ENCODE measurements at regions not wholly inside any gene's neighbourhood (a gene's known extent, or its start where the extent isn't known, plus 50 kb on each side); places are given as distances from the start of the nearest gene placed in this dataset.

DNA sequence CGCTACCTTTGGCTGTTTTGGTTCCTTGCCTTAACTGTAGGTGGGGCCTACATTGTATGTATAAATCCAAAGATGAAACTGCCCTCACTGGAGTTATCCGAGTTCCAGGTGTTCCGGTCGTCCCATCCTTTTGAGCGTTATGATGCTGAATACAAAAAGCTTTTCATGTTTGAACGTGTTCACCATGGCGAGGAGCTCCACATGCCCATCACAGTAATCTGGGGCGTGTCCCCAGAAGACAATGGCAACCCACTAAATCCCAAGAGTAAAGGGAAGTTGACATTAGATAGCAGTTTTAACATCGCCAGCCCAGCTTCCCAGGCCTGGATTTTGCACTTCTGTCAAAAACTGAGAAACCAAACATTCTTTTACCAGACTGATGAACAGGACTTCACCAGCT is 139.5 kb downstream of the TLR5 start:
- TF ChIP-seq CTCF (IDR thresholded peaks at IDR 0.05; ENCODE audit: low read depth, low read length) = no peak
- H3K4me3 ChIP-seq (ENCODE audit: low read depth, low read length) = no peak overlapping the region

DNA sequence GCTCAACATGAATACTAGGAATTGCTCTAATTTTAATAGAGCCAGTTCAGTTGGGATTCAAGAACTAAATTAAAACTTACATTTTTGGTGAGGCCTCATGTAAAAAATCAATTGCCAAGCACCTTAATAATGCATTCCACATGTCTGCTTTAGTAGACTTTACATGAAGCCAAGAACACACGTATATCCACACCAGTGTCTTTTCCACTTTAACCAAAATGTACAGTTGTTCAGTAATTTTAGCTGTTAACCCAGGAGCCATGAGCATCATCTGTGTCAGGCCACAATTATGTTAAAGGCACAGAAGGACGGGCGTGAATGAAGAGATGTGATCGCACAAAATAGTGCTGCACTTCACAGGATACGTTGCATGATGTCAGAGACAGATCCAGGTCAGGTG is 136.7 kb downstream of the TLR5 start:
- no peak for TF ChIP-seq CTCF (IDR thresholded peaks at IDR 0.05; ENCODE audit: low read depth, low read length)
- no peak overlapping the region for H3K4me3 ChIP-seq (ENCODE audit: low read depth, low read length)

DNA sequence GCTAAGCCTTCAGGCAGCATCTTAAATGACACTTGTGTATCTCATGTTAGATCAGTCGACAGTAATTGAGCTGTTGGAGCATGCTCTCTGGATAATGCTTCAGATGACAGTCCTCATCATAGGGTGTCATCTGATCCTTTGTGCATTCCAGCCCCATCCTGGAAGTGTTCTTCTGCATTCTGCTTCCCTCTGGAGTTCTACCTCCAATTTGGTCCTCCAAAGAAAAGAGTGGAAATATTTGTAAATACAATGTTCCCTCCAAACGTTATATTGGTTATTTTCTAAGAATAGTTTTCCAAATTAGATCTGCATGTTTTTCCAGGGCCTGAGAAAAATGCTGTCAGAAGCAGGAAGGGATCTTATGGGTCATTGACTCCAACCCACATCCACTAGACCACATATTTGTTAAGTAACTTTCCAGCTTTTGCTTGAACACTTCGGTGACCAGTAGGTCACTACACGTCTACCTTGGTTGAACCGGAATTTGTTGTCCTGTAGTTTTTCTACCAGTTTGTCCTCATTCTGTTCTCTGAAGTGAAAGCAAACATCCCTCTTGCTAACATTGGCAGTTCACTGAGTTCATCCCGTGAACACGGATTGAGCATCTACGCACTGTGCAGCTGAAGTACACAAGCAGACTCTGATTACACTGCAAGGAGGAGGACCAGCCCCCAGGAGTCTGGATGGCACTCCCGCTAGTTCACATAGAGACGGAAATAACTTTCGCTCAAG is 136.0 kb downstream of the TLR5 start:
- H3K4me3 ChIP-seq (ENCODE audit: low read depth, low read length) = no peak overlapping the region
- no peak for TF ChIP-seq CTCF (IDR thresholded peaks at IDR 0.05; ENCODE audit: low read depth, low read length)

- TF ChIP-seq CTCF (IDR thresholded peaks at IDR 0.05; ENCODE audit: low read depth, low read length) = no peak
Observed at GRCh38 chr1:223007935-223008334, 135.1 kb downstream of the TLR5 start.

DNA sequence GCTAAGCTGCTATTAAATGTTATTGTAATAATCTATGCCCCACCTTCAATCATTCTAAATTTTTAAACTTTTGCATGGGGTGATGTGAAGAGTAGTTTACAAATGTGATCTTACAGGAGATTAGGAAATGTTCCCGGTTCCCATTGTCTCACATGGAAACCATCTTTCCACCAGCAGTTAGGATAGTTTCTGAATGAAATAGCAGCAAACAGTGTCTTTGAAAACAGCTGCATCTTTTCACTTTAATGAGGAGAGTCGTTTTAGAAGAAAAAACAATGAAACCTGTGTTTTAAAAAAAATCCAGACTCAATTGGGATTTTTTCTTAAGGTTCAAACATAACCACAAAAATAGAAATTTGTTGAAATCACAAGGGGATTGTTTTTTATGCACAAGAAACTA is 134.2 kb downstream of the TLR5 start:
- no peak overlapping the region for H3K4me3 ChIP-seq (ENCODE audit: low read depth, low read length)
- no peak for TF ChIP-seq CTCF (IDR thresholded peaks at IDR 0.05; ENCODE audit: low read depth, low read length)

More at GRCh38 chr1:223007935-223008334, 135.1 kb downstream of the TLR5 start:
- H3K4me3 ChIP-seq (ENCODE audit: low read depth, low read length) = no peak overlapping the region

DNA sequence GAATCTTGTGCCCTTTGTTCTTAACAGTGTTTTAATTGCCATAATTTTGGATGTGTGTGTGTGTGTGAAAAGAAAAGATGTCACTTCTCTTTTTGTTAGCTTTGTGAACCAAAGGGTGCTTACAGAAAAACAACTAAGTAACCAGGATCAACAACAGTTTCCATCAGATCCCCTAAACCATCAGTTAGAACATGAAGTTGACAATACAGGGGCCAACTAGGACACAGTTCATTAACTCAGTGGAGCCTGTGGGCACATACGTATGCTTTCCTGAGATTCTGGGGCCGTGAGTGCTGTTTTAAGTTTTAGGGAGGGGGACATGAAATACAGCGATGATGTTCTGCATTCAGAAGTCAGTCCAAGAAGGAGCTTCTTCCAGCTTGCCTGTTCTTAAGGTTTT is 133.6 kb downstream of the TLR5 start:
- TF ChIP-seq CTCF (IDR thresholded peaks at IDR 0.05; ENCODE audit: low read depth, low read length) = no peak

DNA sequence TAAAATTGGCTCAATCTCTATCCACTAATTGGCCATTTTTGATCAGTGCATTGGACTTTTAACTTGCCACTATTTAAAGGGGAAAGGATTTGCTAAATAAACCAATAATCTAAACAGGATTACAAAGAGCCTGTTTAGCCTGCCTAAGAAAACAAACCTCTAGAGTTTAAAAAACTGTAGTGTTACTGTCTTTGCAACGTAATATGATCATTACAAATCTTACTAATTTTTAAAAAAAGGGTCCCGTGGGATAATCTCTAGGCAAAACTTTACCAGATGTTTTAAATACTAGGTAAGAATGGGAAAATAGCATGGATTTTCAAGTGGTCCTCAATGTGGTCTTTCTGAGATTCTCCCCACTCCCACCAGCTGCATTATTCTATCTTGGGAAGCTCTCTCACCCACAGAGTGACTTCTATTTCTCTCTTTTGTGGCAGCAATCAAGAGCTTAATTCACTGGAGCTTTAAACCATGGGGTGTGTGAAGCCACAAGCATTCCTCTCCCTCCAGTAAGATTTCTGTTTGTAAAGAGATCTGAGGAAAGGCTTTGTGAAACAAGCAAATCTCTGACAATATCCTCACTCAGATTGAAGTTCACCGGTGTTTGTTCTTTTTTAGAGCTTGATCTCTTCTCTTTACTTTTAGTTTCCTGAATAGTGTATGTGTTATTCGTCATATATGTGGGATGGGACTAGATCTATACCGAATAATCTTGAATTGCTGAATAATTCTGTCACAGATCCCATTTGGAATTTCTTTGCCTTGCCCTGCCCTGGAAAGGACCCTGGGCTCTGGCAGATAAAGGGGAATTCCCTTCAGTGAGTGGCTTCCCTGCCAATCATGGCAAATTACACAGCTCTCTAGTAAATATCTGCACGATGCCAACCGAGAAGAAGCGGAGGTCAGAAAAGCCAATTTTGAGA is 132.2 kb downstream of the TLR5 start:
- H3K4me3 ChIP-seq (ENCODE audit: low read depth, low read length) = no peak overlapping the region
- TF ChIP-seq CTCF (IDR thresholded peaks at IDR 0.05; ENCODE audit: low read depth, low read length) = no peak

More for the DNA sequence above, 133.6 kb downstream of the TLR5 start:
- no peak overlapping the region for H3K4me3 ChIP-seq (ENCODE audit: low read depth, low read length)
